H9 (cell line): ENCODE measurements at regions not wholly inside any gene's neighbourhood (a gene's known extent, or its start where the extent isn't known, plus 50 kb on each side); places are given as distances from the start of the nearest gene placed in this dataset.

Experiments
- DNase-seq: peaks from one replicate; pipeline ENCODE4 v3.0.0-alpha.2; 2017
- H2AFZ ChIP-seq: one replicate; pipeline ENCODE4 v1.6.1; 2013; ENCODE audit warnings: mild to moderate bottlenecking, low read length, control low read depth, moderate library complexity
- H2AK5ac ChIP-seq: 2 replicates; pipeline ENCODE4 v1.6.1; 2013; ENCODE audit warnings: low read length, control low read depth, mixed read lengths; ENCODE audit not compliant: insufficient read length
- H2BK120ac ChIP-seq: one replicate; pipeline ENCODE4 v1.6.1; 2013; ENCODE audit warnings: low read depth, mild to moderate bottlenecking, low read length, control low read depth, inconsistent platforms; ENCODE audit not compliant: poor library complexity, severe bottlenecking
- H2BK12ac ChIP-seq: 2 replicates; pipeline ENCODE4 v1.6.1; 2013; ENCODE audit warnings: low read length, control low read depth, mixed read lengths, low read depth; ENCODE audit not compliant: insufficient read length
- H2BK15ac ChIP-seq: 2 replicates; pipeline ENCODE4 v1.6.1; 2013; ENCODE audit warnings: low read depth, low read length, control low read depth
- H2BK20ac ChIP-seq: one replicate; pipeline ENCODE4 v1.6.1; 2013; ENCODE audit warnings: low read depth, mild to moderate bottlenecking, low read length, control low read depth, inconsistent platforms; ENCODE audit not compliant: poor library complexity, severe bottlenecking
- H2BK5ac ChIP-seq: 2 replicates; pipeline ENCODE4 v1.6.1; 2013; ENCODE audit warnings: low read length, control low read depth, mixed read lengths; ENCODE audit not compliant: insufficient read length
- H3K14ac ChIP-seq: 2 replicates; pipeline ENCODE4 v1.6.1; 2013; ENCODE audit warnings: low read length, control low read depth; ENCODE audit not compliant: insufficient read depth
- H3K18ac ChIP-seq: 2 replicates; pipeline ENCODE4 v1.6.1; 2013; ENCODE audit warnings: low read depth, mild to moderate bottlenecking, mixed read lengths, low read length, control low read depth; ENCODE audit not compliant: insufficient read length
- H3K23ac ChIP-seq: 2 replicates; pipeline ENCODE4 v1.6.1; 2013; ENCODE audit warnings: low read length, control low read depth, mixed read lengths, low read depth; ENCODE audit not compliant: insufficient read length
- H3K23me2 ChIP-seq: 2 replicates; pipeline ENCODE4 v1.6.1; 2013; ENCODE audit warnings: low read depth, mild to moderate bottlenecking, mixed read lengths, low read length, control low read depth; ENCODE audit not compliant: insufficient read length, poor library complexity, severe bottlenecking
- H3K27ac ChIP-seq: 2 replicates; pipeline ENCODE4 v1.5.1; 2013; ENCODE audit warnings: low read length, control low read depth, mixed read lengths, low read depth; ENCODE audit not compliant: insufficient read length
- H3K27me3 ChIP-seq: 2 replicates; pipeline ENCODE4 v1.6.1; 2013; ENCODE audit warnings: low read length, control low read depth, inconsistent platforms; ENCODE audit not compliant: insufficient read depth
- H3K4ac ChIP-seq: 2 replicates; pipeline ENCODE4 v1.6.1; 2013; ENCODE audit warnings: low read depth, mild to moderate bottlenecking, control low read depth, inconsistent platforms, low read length, moderate library complexity
- H3K4me1 ChIP-seq: 2 replicates; pipeline ENCODE4 v1.6.1; 2013; ENCODE audit warnings: low read length, control low read depth, inconsistent platforms; ENCODE audit not compliant: insufficient read depth
- H3K4me2 ChIP-seq: 2 replicates; pipeline ENCODE4 v1.6.1; 2013; ENCODE audit warnings: low read length, control low read depth, mixed read lengths; ENCODE audit not compliant: insufficient read length, insufficient read depth
- H3K56ac ChIP-seq: 2 replicates; pipeline ENCODE4 v1.6.1; 2013; ENCODE audit warnings: low read depth, mild to moderate bottlenecking, mixed read lengths, low read length, control low read depth; ENCODE audit not compliant: insufficient read length
- H3K79me1 ChIP-seq: 2 replicates; pipeline ENCODE4 v1.6.1; 2013; ENCODE audit warnings: low read depth, mild to moderate bottlenecking, moderate library complexity, low read length, control low read depth, inconsistent platforms; ENCODE audit not compliant: insufficient read depth, poor library complexity, severe bottlenecking
- H3K79me2 ChIP-seq: 2 replicates; pipeline ENCODE4 v1.6.1; 2013; ENCODE audit warnings: low read length, control low read depth, inconsistent platforms; ENCODE audit not compliant: insufficient read depth
- H3K9ac ChIP-seq: 2 replicates; pipeline ENCODE4 v1.6.1; 2013; ENCODE audit warnings: low read length, control low read depth, mixed read lengths; ENCODE audit not compliant: insufficient read length; ENCODE audit errors: extremely low read depth
- H3K9me3 ChIP-seq: one replicate; pipeline ENCODE4 v1.6.1; 2013; ENCODE audit warnings: low read depth, low read length, inconsistent platforms; ENCODE audit not compliant: control insufficient read depth
- H3T11ph ChIP-seq: one replicate; pipeline ENCODE4 v1.6.1; 2013; ENCODE audit warnings: mild to moderate bottlenecking, low read length, control low read depth, inconsistent platforms
- H4K20me1 ChIP-seq: one replicate; pipeline ENCODE4 v1.6.1; 2013; ENCODE audit not compliant: control insufficient read depth, insufficient read length, insufficient read depth
- H4K5ac ChIP-seq: 2 replicates; pipeline ENCODE4 v1.6.1; 2013; ENCODE audit warnings: low read depth, mild to moderate bottlenecking, mixed read lengths, low read length, control low read depth; ENCODE audit not compliant: insufficient read length
- H4K8ac ChIP-seq: replicated peaks from 2 replicates; pipeline ENCODE4 v1.6.1; 2013; ENCODE audit warnings: low read length, control low read depth, mixed read lengths, low read depth; ENCODE audit not compliant: insufficient read length
- H4K91ac ChIP-seq: 2 replicates; pipeline ENCODE4 v1.6.1; 2013; ENCODE audit warnings: low read depth, mild to moderate bottlenecking, moderate library complexity, mixed read lengths, low read length, control low read depth; ENCODE audit not compliant: insufficient read length
- H3K27ac Mint-ChIP-seq, 3 experiments: 2 replicates in 2 of 3; 3 replicates in 1 of 3; pipeline ENCODE4 v1.8.0; 2020 to 2021; ENCODE audit warnings: mixed read lengths in 3 of 3, mild to moderate bottlenecking in 1 of 3, moderate library complexity in 1 of 3
- H3K27me3 Mint-ChIP-seq: 2 replicates; pipeline ENCODE4 v1.8.0; 2021; ENCODE audit warnings: low read depth, mild to moderate bottlenecking, moderate library complexity, mixed read lengths
- H3K36me3 Mint-ChIP-seq, 3 experiments: 2 replicates in 2 of 3; 3 replicates in 1 of 3; pipeline ENCODE4 v1.8.0; 2020 to 2021; ENCODE audit warnings: low read depth in 3 of 3, mixed read lengths in 3 of 3; ENCODE audit not compliant: insufficient read depth in 1 of 3
- H3K4me1 Mint-ChIP-seq, 2 experiments: 2 replicates each; pipeline ENCODE4 v1.8.0; 2020; ENCODE audit warnings: mixed read lengths in 2 of 2
- H3K4me3 Mint-ChIP-seq, 2 experiments: 2 replicates in 1 of 2; 3 replicates in 1 of 2; pipeline ENCODE4 v1.8.0; 2020 to 2021; ENCODE audit warnings: mild to moderate bottlenecking in 2 of 2, mixed read lengths in 2 of 2, moderate library complexity in 1 of 2
- H3K9me3 Mint-ChIP-seq, 2 experiments: 2 replicates in 1 of 2; 3 replicates in 1 of 2; pipeline ENCODE4 v1.8.0; 2020; ENCODE audit warnings: mild to moderate bottlenecking in 2 of 2, mixed read lengths in 2 of 2, moderate library complexity in 1 of 2
- WGBS: extraction: QIAGEN DNeasy Blood & Tissue Kit; methylation state at CpG from one replicate; pipeline ENCODE4 v1.1.7; 2013; ENCODE audit warnings: missing lambda C conversion rate, low lambda C conversion rate, mixed read lengths; ENCODE audit not compliant: insufficient read length; ENCODE audit errors: extremely low coverage; 5-methylcytosine and 5-hydroxymethylcytosine counted together
- TF ChIP-seq, protein P1 (sequence below): fragments of 200-600 bp; sonication (generic); conservative IDR thresholded peaks from 3 replicates; pipeline ENCODE4 v1.8.0; 2021; ENCODE audit warnings: antibody characterized with exemption, mild to moderate bottlenecking

DNA sequence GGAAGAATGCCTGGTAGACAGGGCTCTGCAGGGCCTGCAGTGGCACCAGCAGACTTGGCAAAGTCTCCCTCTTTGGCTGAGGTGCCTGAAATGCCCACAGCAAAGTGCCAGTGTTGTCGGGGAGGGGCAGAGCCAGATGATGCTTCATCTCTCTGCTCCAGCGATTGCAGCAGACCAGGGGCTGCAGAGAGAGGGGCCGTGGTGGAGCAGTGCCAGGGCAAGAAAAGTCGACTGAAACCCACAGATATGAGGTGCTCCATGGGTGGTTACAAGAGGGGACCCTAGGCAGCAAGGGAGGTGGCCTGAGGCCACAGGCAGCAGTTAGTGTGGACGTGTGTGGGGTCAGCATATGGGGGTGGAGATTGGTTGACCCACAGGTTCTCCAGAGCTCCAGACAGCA lies 123.5 kb upstream of the SHH start:
- no peak overlapping the region for H3K4me3 Mint-ChIP-seq
- Histone ChIP-seq H3K9me3 (no peaks in the 10 kb centered on the region), H3K23ac (no peak overlapping the region), H3K79me2 (no peaks in the 10 kb centered on the region), H3K27ac (no peak overlapping the region), H2BK12ac (no peak overlapping the region), H4K20me1 (no peaks in the 10 kb centered on the region), H2BK20ac (no peak overlapping the region), H2AFZ (no peak overlapping the region), H2BK5ac (no peak overlapping the region), H3K14ac (no peak overlapping the region), H4K8ac (no peak overlapping the region), H3K23me2 (no peaks in the 10 kb centered on the region), H3K9ac (no peak overlapping the region), H3K4me1 (no peaks in the 10 kb centered on the region), H3T11ph (no peak overlapping the region), H3K56ac (no peak overlapping the region), H4K5ac (no peak overlapping the region), H2AK5ac (no peak overlapping the region), H3K27me3 (no peaks in the 10 kb centered on the region), H3K79me1 (no peaks in the 10 kb centered on the region), H4K91ac (no peak overlapping the region), H3K4me2 (no peak overlapping the region), H2BK15ac (no peak overlapping the region), H3K4ac (no peak overlapping the region), H2BK120ac (no peak overlapping the region), H3K18ac (no peak overlapping the region)
- no peaks in the 10 kb centered on the region for H3K4me1 Mint-ChIP-seq
- H3K9me3 Mint-ChIP-seq: peaks cover 27 to 43% of the 10 kb centered on the region in 2 experiments
- TF ChIP-seq, protein P1, sequence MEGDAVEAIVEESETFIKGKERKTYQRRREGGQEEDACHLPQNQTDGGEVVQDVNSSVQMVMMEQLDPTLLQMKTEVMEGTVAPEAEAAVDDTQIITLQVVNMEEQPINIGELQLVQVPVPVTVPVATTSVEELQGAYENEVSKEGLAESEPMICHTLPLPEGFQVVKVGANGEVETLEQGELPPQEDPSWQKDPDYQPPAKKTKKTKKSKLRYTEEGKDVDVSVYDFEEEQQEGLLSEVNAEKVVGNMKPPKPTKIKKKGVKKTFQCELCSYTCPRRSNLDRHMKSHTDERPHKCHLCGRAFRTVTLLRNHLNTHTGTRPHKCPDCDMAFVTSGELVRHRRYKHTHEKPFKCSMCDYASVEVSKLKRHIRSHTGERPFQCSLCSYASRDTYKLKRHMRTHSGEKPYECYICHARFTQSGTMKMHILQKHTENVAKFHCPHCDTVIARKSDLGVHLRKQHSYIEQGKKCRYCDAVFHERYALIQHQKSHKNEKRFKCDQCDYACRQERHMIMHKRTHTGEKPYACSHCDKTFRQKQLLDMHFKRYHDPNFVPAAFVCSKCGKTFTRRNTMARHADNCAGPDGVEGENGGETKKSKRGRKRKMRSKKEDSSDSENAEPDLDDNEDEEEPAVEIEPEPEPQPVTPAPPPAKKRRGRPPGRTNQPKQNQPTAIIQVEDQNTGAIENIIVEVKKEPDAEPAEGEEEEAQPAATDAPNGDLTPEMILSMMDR: no peak
- H3K27ac Mint-ChIP-seq: no peak overlapping the region
- DNase-seq: no peak
- WGBS: no CpG with 5 or more reads among the region's 5 CpGs
- peaks cover 20% of the 10 kb centered on the region for H3K27me3 Mint-ChIP-seq
- H3K36me3 Mint-ChIP-seq: peaks cover 0 to 9% (median 2%) of the 10 kb centered on the region in 3 experiments; a peak in 4 of 7 replicates
